Mucosa of descending colon (tissue), 3 donors: ENCODE measurements at regions not wholly inside any gene's neighbourhood (a gene's known extent, or its start where the extent isn't known, plus 50 kb on each side); places are given as distances from the start of the nearest gene placed in this dataset.
A peak's percentile ranks its signal among the peaks of the same experiment; 100 is the strongest.

ENCODE experiments used
- ATAC-seq: fragments of 200-7000 bp; cut with Tn5 transposase; one replicate; pipeline ENCODE4 v1.9.1; 2020; ENCODE audit warnings: mild to moderate bottlenecking, moderate library complexity
- DNase-seq, 3 donors: peaks; one replicate each; pipeline ENCODE4 v3.0.0-alpha.2; 2020
- H3K36me3 ChIP-seq: fragments of 200-600 bp; one replicate; pipeline ENCODE4 v1.8.0; 2021; ENCODE audit warnings: low read depth, mild to moderate bottlenecking
- H3K4me1 ChIP-seq: fragments of 200-600 bp; one replicate; pipeline ENCODE4 v1.8.0; 2021; ENCODE audit warnings: low read depth, mild to moderate bottlenecking
- H3K4me3 ChIP-seq: fragments of 200-600 bp; one replicate; pipeline ENCODE4 v1.8.0; 2021; ENCODE audit warnings: mild to moderate bottlenecking
- H3K9me3 ChIP-seq: fragments of 200-600 bp; one replicate; pipeline ENCODE4 v1.8.0; 2021; ENCODE audit warnings: mild to moderate bottlenecking
- intact Hi-C, 2 donors: fragments of 100-400 bp; cut with DNase I in 1 of 2; cut with micrococcal nuclease in 1 of 2; formaldehyde crosslinking; loops; one replicate each; pipeline versions ENCODE4 v1.11.0 to v1.11.1; 2022; cut with DNase I, micrococcal nuclease
- TF ChIP-seq, protein P1 (sequence below): fragments of 200-600 bp; IDR thresholded peaks from one replicate; pipeline ENCODE4 v1.8.0; 2022; ENCODE audit warnings: antibody characterized with exemption, mild to moderate bottlenecking
- donor health status: DM: no; HTN: no; CAD: no; lungs with moderate emphysema.
- donor health status: DM: no; HTN: no; CAD: no.
- donor health status: DM: no; HTN: yes; CAD: no.

DNA sequence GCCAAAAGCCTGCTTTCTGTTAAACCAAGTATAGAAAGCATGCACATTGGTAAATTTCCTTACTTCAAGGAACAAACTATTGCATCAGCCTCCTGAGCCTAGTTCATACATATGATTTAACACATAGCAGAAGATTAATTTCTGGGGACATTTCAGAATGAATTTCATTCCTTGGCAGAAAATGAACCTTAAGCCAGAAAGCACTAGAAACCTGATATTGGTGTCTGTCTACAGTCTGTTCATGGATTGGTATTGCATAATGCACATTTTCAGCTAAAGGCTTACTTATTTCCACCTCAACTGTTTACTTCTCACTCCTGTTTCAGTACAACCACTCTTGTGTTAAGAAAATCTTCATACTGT lies 1471.8 kb upstream of the NUDT12 start:
- TF ChIP-seq, protein P1, sequence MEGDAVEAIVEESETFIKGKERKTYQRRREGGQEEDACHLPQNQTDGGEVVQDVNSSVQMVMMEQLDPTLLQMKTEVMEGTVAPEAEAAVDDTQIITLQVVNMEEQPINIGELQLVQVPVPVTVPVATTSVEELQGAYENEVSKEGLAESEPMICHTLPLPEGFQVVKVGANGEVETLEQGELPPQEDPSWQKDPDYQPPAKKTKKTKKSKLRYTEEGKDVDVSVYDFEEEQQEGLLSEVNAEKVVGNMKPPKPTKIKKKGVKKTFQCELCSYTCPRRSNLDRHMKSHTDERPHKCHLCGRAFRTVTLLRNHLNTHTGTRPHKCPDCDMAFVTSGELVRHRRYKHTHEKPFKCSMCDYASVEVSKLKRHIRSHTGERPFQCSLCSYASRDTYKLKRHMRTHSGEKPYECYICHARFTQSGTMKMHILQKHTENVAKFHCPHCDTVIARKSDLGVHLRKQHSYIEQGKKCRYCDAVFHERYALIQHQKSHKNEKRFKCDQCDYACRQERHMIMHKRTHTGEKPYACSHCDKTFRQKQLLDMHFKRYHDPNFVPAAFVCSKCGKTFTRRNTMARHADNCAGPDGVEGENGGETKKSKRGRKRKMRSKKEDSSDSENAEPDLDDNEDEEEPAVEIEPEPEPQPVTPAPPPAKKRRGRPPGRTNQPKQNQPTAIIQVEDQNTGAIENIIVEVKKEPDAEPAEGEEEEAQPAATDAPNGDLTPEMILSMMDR = no peak
- intact Hi-C loops = no loop called here
- ATAC-seq (no peak), DNase-seq (no peak)
- Histone ChIP-seq H3K4me1 (peaks cover 7% of the 10 kb centered on the region), H3K4me3 (no peak overlapping the region), H3K36me3 (no peaks in the 10 kb centered on the region), H3K9me3 (no peaks in the 10 kb centered on the region)

DNA sequence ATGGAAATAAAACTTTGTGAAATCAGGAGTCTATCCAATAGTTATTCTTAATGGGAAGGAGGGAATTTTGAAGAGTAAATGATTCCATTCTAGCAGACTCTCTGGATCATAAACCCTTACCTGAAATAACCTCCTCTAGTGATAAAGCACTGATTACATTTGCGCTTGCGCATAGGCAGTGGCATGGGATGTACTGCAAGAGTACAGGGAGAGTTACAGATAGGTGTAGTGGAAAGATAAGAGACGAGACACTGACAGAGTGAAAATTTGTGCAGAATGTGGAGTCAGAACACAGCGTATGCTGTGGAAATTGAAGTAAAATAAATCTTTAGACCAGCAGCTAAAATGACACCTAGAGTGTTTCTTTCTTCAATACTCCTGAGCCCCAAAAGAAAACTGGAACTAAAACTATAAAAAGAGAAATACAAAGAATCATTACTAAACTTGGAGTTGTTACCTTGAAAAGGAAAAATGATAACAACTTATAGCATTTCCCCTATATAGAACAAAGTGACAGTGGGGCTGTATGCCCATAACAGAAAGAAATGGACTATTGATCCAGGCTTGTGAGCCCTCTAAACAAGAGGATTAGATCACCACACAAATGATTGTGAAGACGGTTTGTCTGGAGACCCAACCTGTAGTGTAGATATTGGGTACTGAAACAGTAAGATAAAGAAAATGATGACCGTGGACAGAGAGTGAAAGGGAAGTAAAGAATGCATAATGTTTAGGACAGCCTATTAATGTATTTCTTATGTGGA lies 1471.2 kb upstream of the NUDT12 start:
- TF ChIP-seq, protein P1 = no peak
- Histone ChIP-seq H3K4me3 (no peak overlapping the region), H3K4me1 (peaks cover 7% of the 10 kb centered on the region), H3K9me3 (no peaks in the 10 kb centered on the region), H3K36me3 (no peaks in the 10 kb centered on the region)
- peak in 1 of 3 donors; percentile 29 for DNase-seq
- intact Hi-C loops = no loop called here
- ATAC-seq = peak; percentile 96

DNA sequence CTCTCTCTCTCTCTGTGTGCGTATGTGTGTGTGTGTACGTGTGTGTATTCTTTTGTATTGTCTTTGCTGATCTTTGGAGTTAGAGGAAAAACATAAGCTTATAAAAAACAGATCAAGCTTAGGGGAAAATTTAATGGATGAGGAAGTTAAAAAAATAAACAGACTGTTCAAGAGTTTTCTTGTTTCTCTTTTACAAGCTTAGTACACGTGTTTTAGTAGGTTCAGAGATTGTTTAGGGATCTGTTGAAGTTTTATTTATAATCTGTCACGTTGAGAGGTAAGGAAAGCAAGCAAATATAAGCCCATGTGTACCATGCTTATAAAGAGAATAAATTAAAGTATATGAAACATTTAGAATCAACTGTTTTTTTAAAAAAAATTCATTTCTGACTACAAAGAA lies 1470.3 kb upstream of the NUDT12 start:
- TF ChIP-seq, protein P1 = no peak
- no peaks in the 10 kb centered on the region for H3K9me3 ChIP-seq
- H3K4me3 ChIP-seq = no peak overlapping the region
- no peaks in the 10 kb centered on the region for H3K36me3 ChIP-seq
- DNase-seq (no peak), ATAC-seq (peak; percentile 61)
- H3K4me1 ChIP-seq = peaks cover 7% of the 10 kb centered on the region
- intact Hi-C loops = no loop called here

DNA sequence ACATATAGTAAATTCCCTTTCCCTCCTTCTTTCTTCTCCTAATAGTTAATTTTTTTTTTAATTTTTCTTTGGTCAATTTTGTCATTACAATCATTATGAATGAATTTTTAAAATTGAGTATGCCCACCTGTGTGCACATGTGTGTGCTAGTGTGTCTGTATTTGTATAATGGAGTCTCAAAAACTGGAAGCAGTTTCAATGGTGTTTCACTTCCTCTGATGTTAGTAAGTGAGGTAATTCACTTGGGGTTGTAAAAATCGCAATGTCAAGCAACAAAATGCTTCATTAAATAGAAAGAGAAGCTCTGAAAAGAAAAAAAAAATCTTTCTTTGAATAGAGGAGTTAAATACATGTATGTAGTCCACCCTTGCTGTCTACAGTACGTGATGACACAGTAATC lies 1467.6 kb upstream of the NUDT12 start:
- Histone ChIP-seq H3K36me3 (no peaks in the 10 kb centered on the region), H3K4me3 (no peak overlapping the region), H3K4me1 (peaks cover 7% of the 10 kb centered on the region), H3K9me3 (no peaks in the 10 kb centered on the region)
- TF ChIP-seq, protein P1 = no peak
- DNase-seq (no peak), ATAC-seq (no peak)
- intact Hi-C loops = no loop called here

DNA sequence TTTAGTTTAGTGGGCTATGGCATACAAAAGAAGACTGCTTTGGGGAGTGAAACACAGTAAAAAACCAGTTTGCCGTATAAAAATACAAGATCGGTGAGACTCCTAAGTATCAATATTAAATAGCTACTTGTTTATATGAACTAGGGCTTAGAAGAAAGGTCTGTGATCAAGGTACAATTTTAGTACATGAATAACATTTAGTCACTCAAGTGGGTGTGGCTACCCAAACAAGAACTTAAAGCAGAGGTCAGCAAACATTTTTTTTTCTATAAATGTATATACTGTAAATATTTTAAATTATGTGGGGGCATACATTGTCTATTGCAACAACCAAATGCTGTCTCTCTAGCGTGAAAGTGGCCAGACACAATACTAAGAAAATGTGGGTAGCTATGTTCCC lies 1452.5 kb upstream of the NUDT12 start:
- ATAC-seq (no peak), DNase-seq (no peak)
- H3K36me3 ChIP-seq = no peaks in the 10 kb centered on the region
- intact Hi-C loops = no loop called here
- TF ChIP-seq, protein P1 = no peak
- H3K4me1 ChIP-seq = no peaks in the 10 kb centered on the region
- no peaks in the 10 kb centered on the region for H3K9me3 ChIP-seq
- no peak overlapping the region for H3K4me3 ChIP-seq

DNA sequence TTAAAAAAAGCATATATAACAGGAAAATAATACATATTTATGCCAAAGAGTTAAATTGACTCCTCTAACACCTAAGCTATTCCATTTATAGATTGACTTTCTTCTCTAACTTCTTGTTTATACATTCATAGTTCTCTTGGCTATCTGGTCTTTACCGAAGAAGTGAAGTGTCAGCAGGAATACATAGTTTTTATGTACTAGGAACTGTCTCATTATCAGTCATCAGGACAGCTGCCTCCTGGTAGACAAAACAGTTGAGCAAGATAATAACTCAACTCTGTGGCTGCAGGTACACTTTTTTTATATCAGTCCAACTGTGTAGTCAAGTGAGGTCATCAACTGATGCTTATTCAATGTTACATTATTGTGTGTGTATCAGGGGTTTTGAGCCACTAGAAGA lies 1436.0 kb upstream of the NUDT12 start:
- intact Hi-C loops = no loop called here
- H3K4me1 ChIP-seq = no peaks in the 10 kb centered on the region
- no peak overlapping the region for H3K4me3 ChIP-seq
- ATAC-seq (no peak), DNase-seq (no peak)
- H3K36me3 ChIP-seq = no peaks in the 10 kb centered on the region
- H3K9me3 ChIP-seq = no peaks in the 10 kb centered on the region
- TF ChIP-seq, protein P1 = no peak
